Anterior cingulate cortex (tissue), 58 donors: ENCODE measurements at regions not wholly inside any gene's neighbourhood (a gene's known extent, or its start where the extent isn't known, plus 50 kb on each side); places are given as distances from the start of the nearest gene placed in this dataset.
"Not testable (repeated sequence)": the region's sequence is repeated elsewhere in the genome, so short reads cannot be mapped to it uniquely, and the experiment has no call there.

Source experiments
- DNase-seq, 58 donors: peaks; one replicate each; lab custom pipeline; 2025; lab: John Stamatoyannopoulos, UW

DNA sequence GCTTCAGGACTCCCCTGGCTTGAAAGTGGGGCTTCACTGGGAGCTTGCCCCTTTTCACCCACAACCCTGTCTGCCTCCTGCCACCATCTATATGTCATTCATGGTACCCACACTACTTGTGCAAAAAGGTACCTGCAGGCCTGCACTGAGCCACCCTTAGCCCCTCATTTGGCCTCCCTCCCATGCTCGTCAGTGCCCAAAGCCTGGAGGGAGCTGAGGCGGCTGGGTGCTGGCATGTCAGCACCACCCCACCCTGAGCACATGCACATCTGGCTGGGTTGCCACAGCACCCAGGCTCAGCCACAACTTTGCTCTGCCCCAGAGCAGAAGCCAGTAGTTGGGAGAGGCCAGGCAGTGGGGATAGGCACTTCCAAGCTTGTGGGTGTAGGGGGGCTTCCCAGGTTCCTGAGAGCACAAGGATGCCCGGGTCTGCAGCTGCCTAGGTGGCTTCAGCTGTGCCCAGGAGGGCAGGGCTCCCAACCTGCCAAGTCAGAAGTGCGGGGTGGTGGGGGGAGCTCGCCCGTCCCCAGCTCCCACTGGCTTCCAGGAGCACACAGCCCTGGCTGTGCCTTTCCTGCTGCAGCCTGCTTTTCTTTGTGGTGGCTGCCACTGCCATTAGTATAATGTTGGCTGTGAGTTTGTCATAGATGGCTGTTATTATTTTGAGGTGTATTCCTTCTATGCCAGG lies 1054.6 kb upstream of the EPHA6 start:
- DNase-seq: no peak

DNA sequence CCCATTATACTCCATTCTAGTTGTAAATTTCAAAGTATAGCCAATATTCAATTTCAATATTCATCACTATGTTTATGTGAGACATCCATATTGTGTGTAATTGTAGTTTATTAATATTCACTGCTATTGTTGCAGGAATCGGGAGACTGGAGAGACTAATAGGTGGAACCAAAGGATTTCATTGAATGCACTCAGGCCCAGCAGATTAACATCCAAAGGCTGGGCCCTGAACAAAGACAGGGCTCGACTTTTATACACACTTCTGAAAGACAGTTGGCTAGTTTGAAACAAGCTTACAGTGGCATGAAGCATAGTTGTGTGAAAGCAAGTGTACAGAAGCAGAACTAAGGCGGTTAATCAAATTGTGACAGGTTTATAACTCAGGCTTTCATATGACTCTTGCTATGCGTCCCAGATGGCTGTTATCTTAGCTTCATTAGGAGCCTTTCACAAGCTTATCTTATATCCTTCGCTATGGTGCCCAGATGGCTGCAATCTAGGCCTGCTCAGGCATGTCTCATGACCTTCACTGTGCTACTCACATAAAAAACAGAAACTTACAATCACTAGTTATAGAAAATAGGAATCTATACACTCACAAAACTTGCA lies 1038.8 kb upstream of the EPHA6 start:
- no peak for DNase-seq

DNA sequence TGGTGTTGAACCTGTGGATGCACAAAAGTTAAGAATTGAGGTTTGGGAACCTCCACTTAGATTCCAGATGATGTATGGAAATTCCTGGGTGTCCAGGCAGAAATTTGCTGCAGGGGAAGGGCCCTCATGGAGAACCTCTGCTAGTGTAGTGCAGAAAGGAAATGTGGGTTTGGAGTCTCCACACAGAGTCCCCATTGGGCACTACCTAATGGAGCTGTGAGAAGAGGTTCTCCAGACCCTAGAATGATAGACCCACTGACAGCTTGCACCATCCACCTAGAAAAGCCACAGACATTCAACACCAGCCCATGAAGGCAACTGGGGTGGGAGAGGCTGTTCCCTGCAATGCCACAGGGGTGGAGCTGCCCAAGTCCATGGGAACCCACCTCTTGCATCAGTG lies 1032.8 kb upstream of the EPHA6 start:
- DNase-seq: no peak

DNA sequence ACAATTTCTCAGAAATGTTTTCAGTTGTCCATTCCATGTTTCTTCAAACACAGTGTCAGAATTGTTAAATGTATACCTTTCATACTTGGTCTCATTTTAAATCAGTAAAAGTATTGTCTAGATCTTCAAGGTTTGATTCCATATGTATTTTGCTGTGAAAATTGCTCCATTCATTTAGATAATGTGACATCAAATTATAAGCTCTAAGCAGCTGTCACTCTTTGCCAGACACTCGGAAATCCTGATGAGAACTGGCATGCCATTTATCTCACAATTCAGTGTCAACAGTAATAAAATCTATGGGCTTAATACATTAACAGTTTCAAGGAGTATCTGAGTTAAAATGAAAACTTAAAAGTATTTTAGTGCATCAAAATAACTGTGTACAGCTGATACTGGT lies 1025.3 kb upstream of the EPHA6 start:
- no peak for DNase-seq

DNA sequence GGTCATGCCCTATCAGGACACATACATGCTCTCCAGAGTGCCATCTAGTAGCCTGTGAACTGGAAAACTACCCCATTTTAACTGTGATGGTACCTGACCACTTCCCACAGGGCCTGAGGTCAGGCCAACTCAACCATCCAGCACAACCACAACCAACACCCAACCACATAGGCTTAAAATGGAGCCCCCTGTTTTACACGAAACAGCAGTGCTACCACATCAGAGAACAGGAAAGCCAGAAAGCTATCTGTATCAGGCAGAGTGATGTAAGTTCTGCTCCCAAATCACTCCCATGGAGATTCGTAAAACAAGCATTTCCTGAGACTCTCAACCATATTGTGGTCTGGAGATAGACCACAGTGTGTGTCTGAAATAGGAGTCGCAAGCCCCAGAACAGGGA lies 1017.3 kb upstream of the EPHA6 start:
- DNase-seq: no peak

DNA sequence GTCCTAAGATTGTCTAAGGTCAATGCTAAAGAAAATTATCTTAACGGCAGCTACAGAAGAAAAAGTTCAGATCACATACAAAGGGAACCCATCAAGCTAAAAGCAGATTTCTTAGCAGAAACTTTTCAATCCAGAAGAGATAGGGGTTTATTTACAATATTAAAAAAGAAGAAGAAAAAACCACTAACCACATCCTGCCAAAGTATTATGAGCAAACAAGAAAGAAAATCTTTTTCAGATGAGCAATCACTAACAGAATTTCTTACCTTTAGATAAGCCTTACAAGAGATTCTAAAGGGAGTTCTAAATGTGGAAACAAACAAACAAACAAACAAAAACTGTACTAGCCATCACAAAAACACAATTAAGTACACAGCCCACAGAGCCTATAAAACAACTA lies 1015.8 kb upstream of the EPHA6 start:
- no peak for DNase-seq

DNA sequence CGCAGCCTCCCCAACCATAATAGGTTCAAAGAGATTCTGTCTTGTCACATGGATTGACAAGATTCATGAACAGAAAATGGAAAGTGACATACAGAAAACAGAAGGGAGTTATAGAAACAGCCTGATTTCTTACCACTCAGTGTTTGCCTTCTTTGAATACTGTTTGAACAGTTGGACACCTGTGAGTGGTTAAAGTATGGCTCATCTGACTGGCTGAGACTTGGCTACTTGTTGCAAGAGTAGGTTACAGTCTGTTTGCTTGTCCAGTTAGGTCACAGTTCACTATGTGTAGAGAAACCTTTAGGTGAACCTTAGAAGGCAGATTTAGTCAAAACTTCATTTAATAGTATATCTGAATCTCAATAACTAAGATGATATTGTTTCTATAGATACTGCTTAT lies 1003.9 kb upstream of the EPHA6 start:
- DNase-seq: no peak

DNA sequence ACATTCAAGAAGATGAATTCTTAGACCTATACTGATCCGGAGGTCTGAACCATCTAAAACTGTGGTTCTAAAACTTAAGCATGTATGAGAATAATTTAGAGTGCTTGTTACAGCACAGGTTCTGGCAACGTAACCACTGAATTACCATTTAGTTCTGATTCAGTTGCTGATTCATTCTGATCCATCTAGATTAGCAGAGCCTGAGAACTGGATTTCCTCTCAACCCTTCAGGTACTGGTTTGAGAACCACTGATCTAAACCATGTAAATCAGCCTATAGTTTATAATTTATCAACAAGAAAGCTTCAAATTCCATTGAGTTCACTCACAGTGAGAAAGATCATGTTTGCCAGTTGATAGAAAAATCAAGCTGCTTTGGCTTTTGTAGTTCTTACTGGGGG lies 1001.1 kb upstream of the EPHA6 start:
- DNase-seq: no peak

DNA sequence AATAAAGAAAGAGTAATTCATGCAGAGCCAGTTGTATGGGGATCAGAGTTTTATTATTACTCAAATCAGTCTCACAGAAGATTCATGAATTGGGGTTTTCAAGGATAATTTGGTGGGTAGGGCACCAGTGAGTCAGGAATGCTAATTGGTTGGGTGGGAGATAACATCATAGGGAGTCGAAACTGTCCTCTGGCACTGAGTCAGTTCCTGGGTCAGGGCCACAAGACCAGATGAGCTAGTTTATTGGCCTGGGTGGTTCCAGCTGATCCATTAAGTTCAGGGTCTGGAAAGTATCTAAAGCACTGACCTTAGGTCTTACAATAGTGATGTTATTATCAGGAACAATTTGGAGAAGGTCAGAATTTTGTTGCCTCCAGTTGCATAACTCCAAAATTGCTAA lies 998.6 kb upstream of the EPHA6 start:
- DNase-seq: no peak

DNA sequence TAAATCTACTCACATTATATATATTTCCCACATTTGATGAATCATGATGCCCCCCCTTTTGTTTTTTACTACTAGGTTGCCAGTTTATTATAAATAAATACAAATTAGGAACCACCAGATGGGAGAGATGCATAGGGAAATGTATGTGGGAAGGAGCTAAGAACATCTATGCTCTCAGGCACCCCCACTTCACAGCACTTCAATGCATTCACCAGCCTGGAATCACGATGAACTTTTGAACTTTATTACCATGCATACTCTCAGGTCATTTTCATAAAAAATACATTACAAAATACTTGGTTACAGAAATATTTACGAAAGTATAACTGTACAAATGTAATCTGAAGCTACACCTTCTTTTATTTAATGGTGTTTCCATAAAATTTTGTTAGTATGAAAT lies 988.0 kb upstream of the EPHA6 start:
- DNase-seq: no peak

DNA sequence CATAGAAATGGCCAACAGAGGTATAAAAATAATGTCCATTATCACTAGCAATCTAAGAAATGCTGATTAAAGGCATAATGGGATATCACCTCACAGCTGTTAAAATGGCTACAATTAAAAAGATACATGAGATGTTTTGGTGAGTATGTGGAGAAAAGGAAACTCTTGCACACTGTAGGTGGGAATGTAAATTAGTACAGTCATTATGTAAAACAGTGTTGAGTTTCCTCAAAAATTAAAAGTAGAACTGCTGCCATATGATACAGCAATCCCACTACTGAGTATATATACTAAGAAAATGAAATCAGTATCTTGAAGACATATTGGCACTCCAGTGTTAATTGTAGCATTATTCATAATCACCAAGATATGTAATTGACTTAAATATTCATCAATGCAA lies 982.2 kb upstream of the EPHA6 start:
- no peak for DNase-seq

DNA sequence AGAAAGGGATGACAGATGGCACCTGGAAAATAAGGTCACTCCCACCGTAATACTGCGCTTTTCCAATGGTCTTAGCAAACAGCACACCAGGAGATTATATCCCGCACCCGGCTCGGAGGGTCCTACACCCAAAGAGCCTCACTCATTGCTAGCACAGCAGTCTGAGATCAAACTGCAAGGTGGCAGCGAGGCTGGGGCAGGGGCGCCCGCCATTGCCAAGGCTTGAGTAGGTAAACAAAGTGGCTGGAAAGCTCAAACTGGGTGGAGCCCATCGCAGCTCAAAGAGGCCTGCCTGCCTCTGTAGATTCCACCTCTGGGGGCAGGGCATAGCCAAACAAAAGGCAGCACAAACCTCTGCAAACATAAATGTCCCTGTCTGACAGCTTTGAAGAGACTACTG lies 953.8 kb upstream of the EPHA6 start:
- not testable (repeated sequence) for DNase-seq

DNA sequence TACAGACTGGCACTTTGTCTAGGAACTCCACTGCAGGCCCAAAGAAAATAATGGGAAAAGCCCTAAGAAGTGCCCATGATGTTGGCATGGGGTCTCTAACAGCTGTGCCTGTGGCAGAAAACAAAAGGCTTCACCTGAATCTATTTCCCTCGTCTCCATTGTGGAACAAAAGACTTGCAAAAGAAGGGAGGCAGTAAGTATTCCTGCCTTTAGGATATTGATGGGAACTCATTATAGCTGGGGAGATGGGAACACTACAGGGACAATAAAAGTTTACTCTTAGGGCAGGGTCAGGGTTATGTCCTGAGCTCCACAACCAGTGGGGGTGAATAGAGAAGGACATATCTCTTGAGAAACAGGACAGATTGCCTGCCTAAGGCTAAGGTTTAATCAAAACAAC lies 930.6 kb upstream of the EPHA6 start:
- no peak for DNase-seq

DNA sequence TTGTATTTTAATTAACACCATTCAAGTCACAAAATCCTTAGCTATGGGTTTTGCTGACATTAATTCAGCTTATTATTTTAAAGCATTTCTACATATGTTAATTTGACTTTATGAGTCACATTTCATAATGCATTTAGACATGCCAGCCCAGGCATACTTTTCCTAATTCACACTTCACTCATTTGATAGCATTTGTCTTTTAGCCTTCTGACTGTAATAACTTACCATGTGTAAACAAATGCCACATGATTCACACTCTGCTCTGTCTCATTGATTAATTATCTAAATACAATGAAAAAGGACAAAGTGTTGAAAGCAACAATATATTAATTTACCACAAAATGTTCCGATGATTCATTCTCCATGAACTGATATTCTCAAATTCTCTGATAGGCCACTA lies 927.8 kb upstream of the EPHA6 start:
- no peak for DNase-seq

DNA sequence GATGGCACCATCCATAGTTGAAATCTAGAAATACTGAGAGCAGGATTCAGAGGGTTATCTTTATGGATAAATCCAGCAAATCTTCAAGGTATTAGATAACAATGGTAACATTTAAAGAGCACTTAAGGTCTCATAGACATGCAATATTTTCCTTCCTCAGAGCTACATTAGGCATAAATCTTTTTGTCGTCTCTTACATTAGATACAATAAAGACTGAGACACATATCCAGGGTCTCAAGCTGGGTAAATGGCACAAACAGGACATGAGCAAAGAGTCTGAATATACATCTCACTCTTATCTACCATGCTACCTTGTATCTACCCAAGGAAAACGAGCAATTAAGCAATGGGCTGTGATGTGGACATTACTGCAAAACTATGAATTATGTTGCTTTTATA lies 927.3 kb upstream of the EPHA6 start:
- no peak for DNase-seq

DNA sequence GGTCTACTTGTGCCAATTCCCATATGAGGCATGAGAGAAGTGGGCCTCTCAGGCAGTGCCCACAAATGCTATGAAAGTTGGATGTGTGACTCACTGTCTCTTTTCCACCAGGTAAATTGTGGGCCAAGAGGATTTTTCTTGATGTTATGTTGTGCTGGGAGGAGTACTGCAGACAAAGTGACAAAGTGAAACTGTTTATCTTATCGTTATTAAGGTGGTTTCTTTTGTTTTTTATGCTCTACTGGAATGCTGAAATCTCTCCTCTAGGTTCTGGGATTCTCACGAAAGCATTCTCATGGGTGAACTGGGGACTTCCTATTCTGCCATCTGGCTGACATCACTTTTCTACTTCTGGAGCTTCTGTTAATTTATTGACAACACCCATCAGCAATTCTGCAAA lies 919.6 kb upstream of the EPHA6 start:
- no peak for DNase-seq

DNA sequence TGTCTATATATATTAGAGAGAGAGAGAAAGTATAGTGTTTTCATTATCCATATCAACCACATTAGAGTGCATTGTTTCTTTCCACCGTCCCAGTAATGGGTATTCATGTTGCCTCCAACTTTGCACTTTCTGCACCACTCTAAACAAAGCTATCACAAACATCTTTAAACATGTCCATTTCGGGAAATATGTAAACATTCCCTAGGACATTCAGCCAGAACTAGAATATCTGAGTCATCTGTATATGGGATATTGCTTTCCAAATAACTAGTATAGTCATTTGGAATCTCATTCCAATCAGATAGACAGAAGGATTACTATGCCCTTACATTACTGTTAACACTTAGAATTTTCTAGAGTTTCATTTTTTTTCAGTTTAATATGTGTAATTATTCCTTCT lies 914.9 kb upstream of the EPHA6 start:
- DNase-seq: no peak

DNA sequence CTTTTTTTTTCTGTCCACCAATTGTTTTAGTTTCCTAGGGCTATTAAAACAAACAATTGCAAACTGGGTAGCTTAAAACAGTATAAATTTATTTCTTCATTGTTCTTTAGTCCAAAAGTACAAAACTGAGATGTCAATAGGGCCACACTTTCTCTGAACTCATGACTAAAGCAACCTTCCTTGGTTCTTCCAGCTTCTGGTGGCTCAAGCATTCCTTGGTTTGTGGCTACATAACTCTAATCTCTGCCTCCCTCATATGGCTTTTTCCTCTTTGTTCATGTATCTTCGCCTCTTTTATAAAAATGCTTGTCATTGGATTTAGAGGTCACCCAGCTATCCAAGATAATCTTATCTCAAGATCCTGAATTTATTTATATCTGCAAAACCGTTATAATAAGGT lies 914.5 kb upstream of the EPHA6 start:
- DNase-seq: no peak

DNA sequence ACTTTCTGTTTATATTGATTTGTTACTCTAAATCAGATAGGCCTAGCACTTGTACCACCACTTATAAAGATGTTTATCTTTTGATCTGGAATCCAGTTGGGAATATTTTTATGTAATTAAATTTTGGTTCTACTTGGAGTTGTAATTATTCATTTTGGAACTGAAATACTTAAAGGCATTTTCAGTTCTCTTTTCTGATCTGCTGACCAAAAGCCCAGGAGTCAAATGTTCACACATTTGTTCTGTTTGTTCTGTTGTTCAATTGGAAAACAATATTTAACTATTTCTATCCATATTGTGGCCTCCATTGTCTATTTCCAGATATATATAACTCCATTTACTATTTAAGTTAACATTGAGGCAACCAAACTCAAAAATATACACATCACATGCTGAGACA lies 912.4 kb upstream of the EPHA6 start:
- no peak for DNase-seq

DNA sequence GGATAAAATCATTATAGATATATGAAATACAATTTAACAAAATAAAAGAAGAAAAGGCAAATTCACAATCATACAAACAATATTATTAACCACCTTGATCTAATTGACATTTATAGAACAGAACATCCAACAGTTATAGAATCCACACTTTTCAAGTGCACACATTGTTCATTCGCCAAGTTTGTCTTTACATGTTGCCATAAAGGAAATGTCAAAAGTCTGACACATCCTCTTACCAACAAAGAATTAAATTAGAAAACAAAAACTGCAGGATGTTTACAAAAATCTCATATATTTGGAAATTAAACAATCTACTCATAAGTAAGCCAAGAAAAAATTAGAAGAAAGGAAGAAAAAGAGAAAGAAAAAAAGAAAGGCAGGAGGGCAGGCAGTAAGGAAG lies 909.2 kb upstream of the EPHA6 start:
- DNase-seq: no peak

DNA sequence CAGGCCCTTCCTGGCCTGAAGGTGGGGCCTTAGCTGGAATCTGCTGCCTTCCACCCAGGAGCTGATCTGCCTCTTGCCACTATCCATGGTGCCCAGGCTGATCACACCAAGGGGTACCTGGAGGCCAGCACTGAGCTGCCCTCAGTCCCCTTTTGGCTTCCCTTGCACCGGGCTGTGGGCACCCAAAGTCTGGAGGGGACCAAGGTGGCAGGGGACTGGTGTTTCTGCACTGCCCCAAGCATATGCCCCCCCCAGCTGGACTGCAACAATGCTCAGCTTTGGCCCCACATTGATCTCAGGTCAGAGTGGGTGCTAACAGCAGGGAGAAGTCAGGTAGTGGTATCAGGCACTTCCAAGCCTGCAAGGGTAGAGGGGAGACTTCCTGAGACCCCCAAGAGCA lies 902.6 kb upstream of the EPHA6 start:
- DNase-seq: no peak

DNA sequence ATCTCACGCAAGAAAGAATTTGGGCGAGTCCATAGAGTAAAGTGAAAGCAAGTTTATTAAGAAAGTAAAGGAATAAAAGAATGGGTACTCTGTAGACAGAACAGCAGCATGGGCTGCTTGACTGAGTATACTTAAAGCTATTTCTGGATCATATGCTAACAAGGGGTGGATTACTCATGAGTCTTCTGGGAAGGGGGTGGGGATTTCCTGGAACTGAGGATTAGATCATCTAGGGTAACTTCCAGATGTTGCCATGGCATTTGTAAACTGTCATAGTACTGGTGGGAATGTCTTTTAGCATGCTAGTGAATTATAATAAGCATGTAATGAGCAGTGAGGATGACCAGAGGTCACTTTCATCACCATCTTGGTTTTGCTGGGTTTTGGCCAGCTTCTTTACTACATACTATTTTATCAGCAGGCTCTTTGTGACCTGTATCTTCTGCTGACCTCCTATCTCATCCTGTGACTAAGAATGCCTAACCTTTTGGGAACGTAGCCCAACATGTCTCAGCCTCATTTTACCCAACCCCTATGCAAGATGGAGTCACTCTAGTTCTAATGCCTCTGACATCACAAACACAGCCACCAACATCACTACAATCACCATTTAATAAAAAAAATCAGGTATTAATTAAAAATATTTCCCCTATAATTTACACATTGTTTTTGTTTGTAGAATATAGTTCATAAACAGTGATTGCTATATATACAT lies 890.7 kb upstream of the EPHA6 start:
- DNase-seq: no peak
